H54 (cell line): ENCODE measurements at regions not wholly inside any gene's neighbourhood (a gene's known extent, or its start where the extent isn't known, plus 50 kb on each side); places are given as distances from the start of the nearest gene placed in this dataset.

Experiments
- DNase-seq: peaks from one replicate; pipeline ENCODE4 v3.0.0; 2011; ENCODE audit warnings: low spot score, mixed read lengths; ENCODE audit not compliant: insufficient read length
- FAIRE-seq: peaks from 3 replicates; lab custom pipeline; 2011; peaks lifted over from hg19 to GRCh38; lab: Jason Lieb, UNC
- POLR2A ChIP-seq: IDR thresholded peaks from 2 replicates; pipeline ENCODE4 v1.6.1; 2011; ENCODE audit warnings: low read depth, mild to moderate bottlenecking, low read length

- no peak for TF ChIP-seq POLR2A
- FAIRE-seq (no peak), DNase-seq (no peak)
These were observed 93.2 kb upstream of the ARL4C start for GRCh38 chr2:234590076-234590475.

DNA sequence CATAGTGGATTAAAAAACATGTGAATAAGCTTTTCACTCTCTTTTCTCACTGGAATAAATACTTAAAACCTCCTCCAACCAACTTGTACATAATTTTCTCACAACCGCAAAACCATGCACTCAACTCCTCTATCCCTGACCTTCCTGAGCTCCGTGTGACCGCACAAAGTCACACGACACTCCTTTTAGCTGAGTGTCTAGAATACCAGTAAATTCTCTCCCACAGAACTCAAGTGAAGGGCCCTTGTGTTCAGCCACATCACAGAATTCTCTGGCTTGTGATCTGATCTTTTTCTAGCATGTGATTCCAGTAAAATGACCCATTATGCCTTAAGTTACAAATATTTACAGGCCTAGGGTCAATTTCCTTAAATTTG, 91.2 kb upstream of the ARL4C start:
- no peak for TF ChIP-seq POLR2A
- no peak for DNase-seq
- no peak for FAIRE-seq

GRCh38 chr2:234587341-234588053, 90.6 kb upstream of the ARL4C start:
- no peak for TF ChIP-seq POLR2A
- DNase-seq (no peak), FAIRE-seq (peak; percentile 48)

GRCh38 chr2:234583331-234583730, 86.5 kb upstream of the ARL4C start:
- no peak for TF ChIP-seq POLR2A
- DNase-seq (no peak), FAIRE-seq (no peak)

- no peak for FAIRE-seq
- DNase-seq: no peak
- TF ChIP-seq POLR2A: no peak
These were observed 83.8 kb upstream of the ARL4C start for GRCh38 chr2:234580686-234581085.

DNA sequence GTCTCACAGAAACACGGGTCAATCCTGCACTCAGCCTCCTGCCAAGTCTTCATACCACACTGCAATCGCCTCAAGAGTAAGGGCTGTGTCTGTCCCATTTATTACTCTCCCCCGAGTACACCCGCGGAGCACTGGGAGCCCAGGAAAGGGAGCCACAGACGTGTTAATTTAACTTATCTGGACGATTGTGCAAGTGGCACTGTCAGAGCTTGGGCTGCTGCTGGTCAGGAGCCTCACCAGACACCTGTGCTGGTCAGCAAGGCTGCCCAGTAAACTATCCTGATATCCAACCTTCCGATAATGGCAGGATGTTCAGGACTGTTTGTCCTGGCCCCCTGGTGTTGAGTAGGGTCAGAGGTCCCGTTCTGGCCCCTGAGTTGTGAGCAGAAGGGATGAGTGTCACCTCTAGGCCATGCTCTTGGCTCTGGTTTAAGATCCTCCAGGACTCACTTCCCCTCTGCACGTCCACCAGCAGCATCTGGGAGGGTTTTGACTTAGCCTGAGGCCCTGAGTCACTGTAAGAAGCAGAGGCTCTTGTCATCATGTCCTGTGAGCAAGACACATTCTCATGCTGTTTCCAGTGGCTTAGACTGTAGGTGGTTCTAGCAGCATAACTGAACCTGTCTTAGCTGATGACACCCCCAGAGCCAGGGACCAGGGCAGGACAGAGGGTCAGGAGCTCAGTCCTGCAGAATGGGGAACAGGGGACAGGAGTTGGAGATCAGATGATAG, 82.5 kb upstream of the ARL4C start:
- no peak for TF ChIP-seq POLR2A
- FAIRE-seq (no peak), DNase-seq (no peak)

DNA sequence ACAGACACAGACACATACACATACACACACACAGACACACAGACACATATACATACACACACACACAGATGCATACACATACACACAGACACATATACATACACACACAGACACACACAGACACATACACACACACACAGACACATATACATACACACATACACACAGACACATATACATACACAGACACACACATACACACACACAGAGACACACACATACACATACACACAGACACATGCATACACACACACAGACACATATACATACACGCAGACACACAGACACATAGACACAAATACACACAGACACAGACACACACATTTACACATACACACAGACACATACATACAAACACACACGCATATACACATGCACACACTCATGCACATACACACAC, 81.5 kb upstream of the ARL4C start:
- no peak for TF ChIP-seq POLR2A
- no peak for FAIRE-seq
- DNase-seq: no peak

- no peak for FAIRE-seq
- DNase-seq: no peak
These were observed 80.3 kb upstream of the ARL4C start for GRCh38 chr2:234577191-234577590.

GRCh38 chr2:234571620-234572407, 74.9 kb upstream of the ARL4C start:
- FAIRE-seq: no peak
- no peak for TF ChIP-seq POLR2A
- DNase-seq: no peak

More at GRCh38 chr2:234577191-234577590, 80.3 kb upstream of the ARL4C start:
- no peak for TF ChIP-seq POLR2A

DNA sequence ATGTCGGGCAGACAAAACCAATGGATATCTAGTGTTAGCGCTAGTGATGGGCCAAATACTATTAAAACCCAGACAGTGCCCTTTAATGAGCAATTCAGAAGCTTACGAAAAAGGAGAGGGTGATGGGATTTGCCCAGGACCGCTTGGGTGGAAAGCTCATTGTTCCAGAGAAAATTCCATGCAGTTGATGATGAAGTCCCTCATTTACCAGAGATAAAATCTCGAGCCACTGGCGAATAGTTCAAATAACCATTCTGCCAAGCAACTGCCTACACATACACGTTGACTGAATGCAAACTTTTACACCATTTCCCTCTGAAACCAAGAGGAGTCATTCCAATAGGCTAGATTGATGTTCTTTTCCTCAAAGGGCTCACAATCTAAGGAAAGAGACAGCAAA, 73.6 kb upstream of the ARL4C start:
- DNase-seq (no peak), FAIRE-seq (no peak)
- no peak for TF ChIP-seq POLR2A

- DNase-seq: no peak
- TF ChIP-seq POLR2A: no peak
- FAIRE-seq: no peak
These were observed 73.0 kb upstream of the ARL4C start for GRCh38 chr2:234569776-234570430.

- no peak for TF ChIP-seq POLR2A
These were observed 69.7 kb upstream of the ARL4C start for GRCh38 chr2:234566622-234567021.

GRCh38 chr2:234565842-234566619, 69.2 kb upstream of the ARL4C start:
- FAIRE-seq: no peak
- TF ChIP-seq POLR2A: no peak
- DNase-seq: no peak

More at GRCh38 chr2:234566622-234567021, 69.7 kb upstream of the ARL4C start:
- DNase-seq: no peak
- no peak for FAIRE-seq
